GM18858 (cell line): ENCODE measurements at regions not wholly inside any gene's neighbourhood (a gene's known extent, or its start where the extent isn't known, plus 50 kb on each side); places are given as distances from the start of the nearest gene placed in this dataset.
"Not testable (repeated sequence)": the region's sequence is repeated elsewhere in the genome, so short reads cannot be mapped to it uniquely, and the experiment has no call there.

Source experiments
- ATAC-seq: cut with Tn5 transposase; IDR thresholded peaks from one replicate; pipeline ENCODE4 v1.9.1; 2021; ENCODE audit not compliant: unreplicated experiment

GRCh38 chr4:72205298-72205697 is 173.5 kb downstream of the NPFFR2 start:
- peak; percentile 43 for ATAC-seq

DNA sequence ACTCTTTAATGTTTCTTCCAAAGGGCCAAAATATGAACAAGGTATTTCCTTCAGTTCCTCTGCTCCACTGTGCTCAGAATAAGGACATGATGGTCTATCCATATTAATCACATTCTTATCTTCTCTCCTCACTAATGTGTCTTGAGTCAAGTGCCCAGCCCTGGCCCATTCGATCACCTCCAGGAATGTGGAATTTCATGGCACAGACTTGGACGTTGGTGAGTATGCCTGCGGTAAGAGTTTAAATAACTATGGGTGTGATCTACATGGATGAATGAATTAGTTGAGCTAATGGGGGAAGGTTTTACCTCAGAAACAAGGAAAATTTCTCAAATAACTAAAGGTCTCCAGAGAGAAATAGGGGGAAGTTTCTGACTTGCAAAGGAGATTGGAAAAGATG is 174.0 kb downstream of the NPFFR2 start:
- no peak for ATAC-seq

DNA sequence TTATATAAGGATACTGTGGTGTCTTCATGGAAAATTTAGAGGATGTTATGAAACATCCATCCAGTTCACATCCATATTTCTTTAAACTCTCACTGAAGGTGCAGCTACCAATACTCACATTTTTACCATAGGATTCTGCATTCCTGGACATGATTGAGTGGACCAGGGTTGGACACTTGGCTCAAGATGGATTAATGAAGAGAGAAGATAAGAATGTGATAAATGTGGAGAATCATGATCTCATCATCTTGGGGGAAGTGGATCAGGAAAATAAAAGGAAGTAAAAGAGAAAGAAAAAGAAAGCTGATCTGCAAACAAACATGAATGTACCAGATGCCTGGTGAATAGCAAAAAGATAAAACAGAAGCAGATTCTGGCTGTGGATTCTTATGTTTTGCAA is 175.4 kb downstream of the NPFFR2 start:
- no peak for ATAC-seq

- no peak for ATAC-seq
Measured at GRCh38 chr4:72208421-72209075, 176.7 kb downstream of the NPFFR2 start.

GRCh38 chr4:72209600-72209999 is 177.8 kb downstream of the NPFFR2 start:
- peak; percentile 48 for ATAC-seq

- ATAC-seq = not testable (repeated sequence)
Measured at GRCh38 chr4:72213763-72214162, 182.0 kb downstream of the NPFFR2 start.

GRCh38 chr4:72215198-72215597 is 183.4 kb downstream of the NPFFR2 start:
- no peak for ATAC-seq

- ATAC-seq = no peak
Measured at GRCh38 chr4:72216539-72217277, 184.9 kb downstream of the NPFFR2 start.

DNA sequence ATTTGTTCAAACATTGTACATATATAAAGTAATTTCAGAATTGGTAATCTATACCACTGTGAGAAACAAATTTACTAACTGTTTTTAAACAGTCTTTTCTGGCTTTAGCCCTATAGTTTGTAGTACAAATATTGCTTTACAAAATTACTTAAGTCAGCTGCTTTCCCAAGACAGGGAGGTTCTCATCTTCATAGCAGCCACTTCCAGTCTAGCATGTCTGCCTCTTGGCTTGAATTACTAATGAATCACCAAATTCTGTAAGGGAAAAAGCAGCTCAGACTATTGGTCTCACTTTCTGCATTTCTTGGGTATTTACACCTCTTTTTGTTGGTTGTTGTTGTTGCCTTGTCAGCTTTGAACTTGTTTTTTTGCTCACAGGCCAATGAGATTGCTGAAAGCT is 187.2 kb downstream of the NPFFR2 start:
- ATAC-seq = no peak
